ENCODE measurements at regions not wholly inside any gene's neighbourhood (a gene's known extent, or its start where the extent isn't known, plus 50 kb on each side); places are given as distances from the start of the nearest gene placed in this dataset.
"Not testable (repeated sequence)": the region's sequence is repeated elsewhere in the genome, so short reads cannot be mapped to it uniquely, and the experiment has no call there.

GRCh38 chr10:71086439-71087080 lies 125.8 kb upstream of the UNC5B start:
- DNase-seq = no peak

GRCh38 chr10:71087622-71088021 lies 124.7 kb upstream of the UNC5B start:
- no peak for DNase-seq

- DNase-seq = no peak
Observed at GRCh38 chr10:71088054-71088453, 124.3 kb upstream of the UNC5B start.

GRCh38 chr10:71088578-71088977 lies 123.8 kb upstream of the UNC5B start:
- DNase-seq = not testable (repeated sequence)

- DNase-seq = no peak
Observed at GRCh38 chr10:71089162-71089561, 123.2 kb upstream of the UNC5B start.

- no peak for DNase-seq
Observed at GRCh38 chr10:71090330-71090729, 122.0 kb upstream of the UNC5B start.

- no peak for DNase-seq
Observed at GRCh38 chr10:71090801-71091200, 121.6 kb upstream of the UNC5B start.

- DNase-seq = no peak
Observed at GRCh38 chr10:71092812-71093401, 119.5 kb upstream of the UNC5B start.

- no peak for DNase-seq
Observed at GRCh38 chr10:71093531-71093930, 118.8 kb upstream of the UNC5B start.

- DNase-seq = peak; percentile 58
Observed at GRCh38 chr10:71094712-71095390, 117.5 kb upstream of the UNC5B start.

- no peak for DNase-seq
Observed at GRCh38 chr10:71099731-71100361, 112.5 kb upstream of the UNC5B start.

- DNase-seq = no peak
Observed at GRCh38 chr10:71103961-71104360, 108.4 kb upstream of the UNC5B start.

- not testable (repeated sequence) for DNase-seq
Observed at GRCh38 chr10:71106151-71106550, 106.2 kb upstream of the UNC5B start.

GRCh38 chr10:71107117-71107516 lies 105.3 kb upstream of the UNC5B start:
- not testable (repeated sequence) for DNase-seq

GRCh38 chr10:71108042-71108441 lies 104.3 kb upstream of the UNC5B start:
- not testable (repeated sequence) for DNase-seq

GRCh38 chr10:71112138-71112785 lies 100.1 kb upstream of the UNC5B start:
- DNase-seq = no peak

- no peak for DNase-seq
Observed at GRCh38 chr10:71116426-71116825, 95.9 kb upstream of the UNC5B start.

- not testable (repeated sequence) for DNase-seq
Observed at GRCh38 chr10:71117589-71117988, 94.8 kb upstream of the UNC5B start.

GRCh38 chr10:71123023-71123422 lies 89.3 kb upstream of the UNC5B start:
- no peak for DNase-seq

GRCh38 chr10:71124921-71125748 lies 87.2 kb upstream of the UNC5B start:
- DNase-seq = no peak

GRCh38 chr10:71125749-71126107 lies 86.6 kb upstream of the UNC5B start:
- DNase-seq = no peak

GRCh38 chr10:71126432-71126831 lies 85.9 kb upstream of the UNC5B start:
- no peak for DNase-seq

Measured in stimulated activated CD4-positive, alpha-beta T cell treated with anti-CD3 and anti-CD28 coated beads, Interleukin-1b, Interleukin-23, amount 100 ng/mL, for 48 hours (primary cell).